ENCODE measurements at regions not wholly inside any gene's neighbourhood (a gene's known extent, or its start where the extent isn't known, plus 50 kb on each side); places are given as distances from the start of the nearest gene placed in this dataset.

DNA sequence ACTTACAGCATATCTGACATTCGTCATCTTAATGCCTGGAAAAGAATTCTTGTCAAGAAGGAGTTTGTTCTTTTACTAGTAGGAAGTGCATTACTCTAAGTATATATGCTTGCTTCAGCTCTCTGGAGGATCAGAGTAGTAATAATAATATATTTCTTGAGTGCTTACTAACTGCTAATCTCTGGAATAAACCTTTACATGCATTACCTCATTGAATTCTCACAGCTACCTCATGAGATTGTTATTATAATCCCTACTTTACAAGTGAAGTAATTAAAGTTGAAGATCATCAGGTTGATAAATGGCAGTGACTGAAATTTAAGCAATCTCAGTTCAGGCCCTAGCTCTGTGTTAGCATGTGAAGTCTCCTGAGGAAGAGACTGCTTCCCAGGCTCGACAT is 115.0 kb upstream of the PDE5A start:
- TF ChIP-seq, protein P1, sequence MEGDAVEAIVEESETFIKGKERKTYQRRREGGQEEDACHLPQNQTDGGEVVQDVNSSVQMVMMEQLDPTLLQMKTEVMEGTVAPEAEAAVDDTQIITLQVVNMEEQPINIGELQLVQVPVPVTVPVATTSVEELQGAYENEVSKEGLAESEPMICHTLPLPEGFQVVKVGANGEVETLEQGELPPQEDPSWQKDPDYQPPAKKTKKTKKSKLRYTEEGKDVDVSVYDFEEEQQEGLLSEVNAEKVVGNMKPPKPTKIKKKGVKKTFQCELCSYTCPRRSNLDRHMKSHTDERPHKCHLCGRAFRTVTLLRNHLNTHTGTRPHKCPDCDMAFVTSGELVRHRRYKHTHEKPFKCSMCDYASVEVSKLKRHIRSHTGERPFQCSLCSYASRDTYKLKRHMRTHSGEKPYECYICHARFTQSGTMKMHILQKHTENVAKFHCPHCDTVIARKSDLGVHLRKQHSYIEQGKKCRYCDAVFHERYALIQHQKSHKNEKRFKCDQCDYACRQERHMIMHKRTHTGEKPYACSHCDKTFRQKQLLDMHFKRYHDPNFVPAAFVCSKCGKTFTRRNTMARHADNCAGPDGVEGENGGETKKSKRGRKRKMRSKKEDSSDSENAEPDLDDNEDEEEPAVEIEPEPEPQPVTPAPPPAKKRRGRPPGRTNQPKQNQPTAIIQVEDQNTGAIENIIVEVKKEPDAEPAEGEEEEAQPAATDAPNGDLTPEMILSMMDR (IDR thresholded peaks at IDR 0.05): no peak
- TF ChIP-seq POLR2A (IDR thresholded peaks at IDR 0.05): no peak
